Kidney (tissue), 13 donors: ENCODE measurements at regions not wholly inside any gene's neighbourhood (a gene's known extent, or its start where the extent isn't known, plus 50 kb on each side); places are given as distances from the start of the nearest gene placed in this dataset.

Experiments
- DNase-seq, 5 donors: peaks; one replicate each; pipeline ENCODE4 v3.0.0-alpha.2; 2013 to 2020
- FAIRE-seq: peaks from 2 replicates; lab custom pipeline; 2012; peaks lifted over from hg19 to GRCh38; lab: Jason Lieb, UNC
- H3K27ac ChIP-seq, 2 donors: one replicate each; pipeline ENCODE4 v1.7.0; 2013; ENCODE audit warnings: low read depth in 2 of 2, low read length in 2 of 2, inconsistent platforms in 1 of 2
- H3K27me3 ChIP-seq: one replicate; pipeline ENCODE4 v1.7.1; 2013; ENCODE audit warnings: low read length, inconsistent platforms; ENCODE audit not compliant: control insufficient read depth, insufficient read depth
- H3K36me3 ChIP-seq, 3 donors: one replicate each; pipeline versions ENCODE4 v1.7.0 to v1.7.1; 2013; ENCODE audit warnings: low read length in 3 of 3, control low read depth in 1 of 3, inconsistent platforms in 1 of 3; ENCODE audit not compliant: insufficient read depth in 3 of 3, control insufficient read depth in 2 of 3
- H3K4me1 ChIP-seq, 3 donors: one replicate each; pipeline versions ENCODE4 v1.7.0 to v1.7.1; 2013; ENCODE audit warnings: low read length in 3 of 3, inconsistent platforms in 1 of 3, low read depth in 1 of 3; ENCODE audit not compliant: control insufficient read depth in 2 of 3, insufficient read depth in 2 of 3
- H3K4me3 ChIP-seq, 3 donors: one replicate each; pipeline versions ENCODE4 v1.7.0 to v1.8.1; 2013; ENCODE audit warnings: low read length in 3 of 3, control low read depth in 1 of 3, inconsistent platforms in 1 of 3
- H3K9ac ChIP-seq, 3 donors: one replicate each; pipeline versions ENCODE4 v1.7.0 to v1.7.1; 2013; ENCODE audit warnings: low read length in 3 of 3, control low read depth in 1 of 3, inconsistent platforms in 1 of 3
- H3K9me3 ChIP-seq, 3 donors: one replicate each; pipeline versions ENCODE4 v1.7.0 to v1.7.1; 2013; ENCODE audit warnings: low read length in 3 of 3, control low read depth in 1 of 3, inconsistent platforms in 1 of 3; ENCODE audit not compliant: control insufficient read depth in 2 of 3, insufficient read depth in 1 of 3
- CTCF ChIP-seq: IDR thresholded peaks from 3 replicates; pipeline ENCODE4 v1.5.1; 2012; ENCODE audit warnings: mild to moderate bottlenecking, moderate library complexity, borderline replicate concordance; ENCODE audit not compliant: insufficient read depth; ENCODE audit errors: extremely low read depth
- intact Hi-C: fragments of 100-400 bp; cut with DNase I; formaldehyde crosslinking; loops from one replicate; pipeline ENCODE4 v1.11.1; 2022
- donor health status: control.
- donor health status: control.
- donor health status: control.
- donor health status: control.
- donor health status: control.
- donor health status: DM: yes; HTN: yes; CAD: no.
- donor health status: Normal renal cell carcinoma (clear cell type).

- Histone ChIP-seq H3K36me3 (no peaks in the 10 kb centered on the region), H3K27me3 (no peaks in the 10 kb centered on the region), H3K9me3 (peaks cover 0 to 2% (median 0%) of the 10 kb centered on the region in 3 donors), H3K9ac (no peak overlapping the region), H3K4me1 (no peaks in the 10 kb centered on the region), H3K4me3 (no peak overlapping the region), H3K27ac (no peak overlapping the region)
- DNase-seq (peak in 1 of 5 donors; percentile 33), FAIRE-seq (no peak)
- no peak for TF ChIP-seq CTCF
- intact Hi-C loops: no loop called here
Measured at GRCh38 chr7:153090764-153091163, 331.2 kb downstream of the ACTR3B start.

GRCh38 chr7:153091477-153091876, 331.9 kb downstream of the ACTR3B start:
- FAIRE-seq (no peak), DNase-seq (no peak)
- no peak overlapping the region for H3K4me3 ChIP-seq
- TF ChIP-seq CTCF: no peak
- H3K27me3 ChIP-seq: no peaks in the 10 kb centered on the region
- peaks cover 0 to 2% (median 0%) of the 10 kb centered on the region in 3 donors for H3K9me3 ChIP-seq
- H3K36me3 ChIP-seq: no peaks in the 10 kb centered on the region
- H3K9ac ChIP-seq: no peak overlapping the region
- no peak overlapping the region for H3K27ac ChIP-seq
- no peaks in the 10 kb centered on the region for H3K4me1 ChIP-seq
- intact Hi-C loops: no loop called here

- intact Hi-C loops: no loop called here
- Histone ChIP-seq H3K4me3 (no peak overlapping the region), H3K4me1 (no peaks in the 10 kb centered on the region), H3K27me3 (no peaks in the 10 kb centered on the region), H3K36me3 (no peaks in the 10 kb centered on the region), H3K9ac (no peak overlapping the region), H3K27ac (no peak overlapping the region), H3K9me3 (peaks cover 0 to 2% (median 0%) of the 10 kb centered on the region in 3 donors)
- FAIRE-seq: no peak
- TF ChIP-seq CTCF: no peak
- no peak for DNase-seq
Measured at GRCh38 chr7:153097511-153098201, 338.1 kb downstream of the ACTR3B start.
